HG03039 (cell line): ENCODE measurements at regions not wholly inside any gene's neighbourhood (a gene's known extent, or its start where the extent isn't known, plus 50 kb on each side); places are given as distances from the start of the nearest gene placed in this dataset.
"Not testable (repeated sequence)": the region's sequence is repeated elsewhere in the genome, so short reads cannot be mapped to it uniquely, and the experiment has no call there.

Experiments
- ATAC-seq: cut with Tn5 transposase; IDR thresholded peaks from one replicate; pipeline ENCODE4 v1.9.1; 2021; ENCODE audit warnings: mild to moderate bottlenecking, moderate library complexity; ENCODE audit not compliant: unreplicated experiment

DNA sequence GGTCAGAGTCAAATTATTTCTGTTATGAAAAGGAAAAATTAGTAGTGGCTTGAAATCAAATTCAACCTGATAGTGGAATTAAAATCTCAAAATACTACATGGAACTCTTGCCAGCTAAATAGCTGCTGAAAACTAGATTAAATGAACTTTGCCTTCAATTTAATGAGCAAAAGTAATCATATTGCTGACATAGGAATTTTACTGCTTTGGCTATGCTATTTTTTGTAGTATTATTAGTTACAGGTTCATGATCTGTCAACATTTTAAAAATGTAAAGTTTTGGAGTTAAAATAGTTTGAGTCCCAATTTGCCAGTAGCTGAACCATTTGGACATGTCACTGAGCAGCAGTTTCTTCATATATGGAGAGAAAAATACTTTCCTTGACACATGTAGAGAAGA is 81.4 kb downstream of the RERGL start:
- no peak for ATAC-seq

DNA sequence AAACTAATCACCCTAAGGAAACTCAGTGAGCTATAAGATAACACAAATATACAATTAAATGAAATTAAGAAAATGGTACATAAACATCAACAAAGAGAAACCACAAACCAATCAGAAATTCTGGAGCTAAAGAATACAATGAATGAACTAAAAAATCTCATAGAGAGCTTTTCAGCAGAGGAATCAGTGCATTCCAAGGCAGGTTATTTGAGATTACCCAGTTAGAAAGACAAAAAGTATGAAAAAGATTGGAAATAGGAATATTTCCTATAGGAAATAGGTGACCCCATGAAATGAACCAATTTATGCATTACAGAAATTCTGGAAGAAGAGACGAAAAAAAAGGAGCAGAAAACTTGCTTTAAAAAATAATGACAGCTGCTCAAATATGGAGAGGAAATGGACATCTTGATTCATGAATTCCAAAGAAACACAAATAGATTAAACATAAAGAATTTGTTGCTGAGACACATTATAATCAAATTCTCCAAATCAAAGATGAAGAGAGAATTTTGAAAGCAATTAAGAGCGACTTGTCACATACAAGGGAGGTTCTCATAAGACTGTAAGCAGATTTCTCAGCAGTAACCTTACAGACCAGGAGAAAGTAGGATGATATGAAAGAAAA is 90.7 kb downstream of the RERGL start:
- ATAC-seq, result no peak

DNA sequence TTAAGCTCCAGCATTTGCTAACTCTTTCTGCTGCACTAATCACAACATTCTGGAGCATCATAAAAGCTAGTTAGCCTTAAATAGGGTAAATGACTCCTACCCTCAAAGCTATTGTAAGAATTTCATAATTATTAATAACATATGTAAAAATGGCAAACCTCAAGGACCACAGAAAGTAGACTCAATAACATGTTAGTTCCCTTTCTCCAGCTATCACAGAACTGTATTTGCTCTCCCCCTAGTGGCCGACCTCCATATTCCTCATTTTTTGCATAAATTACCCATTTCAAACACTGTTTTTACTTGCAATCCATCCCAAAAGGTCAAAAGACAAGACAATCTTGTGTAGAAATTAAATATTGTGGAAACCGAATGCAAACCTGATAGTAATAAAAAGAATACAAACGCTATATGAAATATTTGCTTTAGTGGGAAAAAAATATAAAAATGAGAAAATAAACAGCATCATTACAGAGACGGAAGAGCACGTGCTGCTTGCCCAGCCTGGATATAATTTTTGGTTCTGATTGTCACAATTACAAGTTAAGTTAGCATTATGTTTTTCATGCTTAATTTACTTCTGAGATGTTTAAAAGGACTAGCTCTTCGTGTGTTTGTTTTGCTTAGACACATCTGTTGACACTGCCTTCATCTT is 97.9 kb downstream of the RERGL start:
- peak; percentile 87 for ATAC-seq

DNA sequence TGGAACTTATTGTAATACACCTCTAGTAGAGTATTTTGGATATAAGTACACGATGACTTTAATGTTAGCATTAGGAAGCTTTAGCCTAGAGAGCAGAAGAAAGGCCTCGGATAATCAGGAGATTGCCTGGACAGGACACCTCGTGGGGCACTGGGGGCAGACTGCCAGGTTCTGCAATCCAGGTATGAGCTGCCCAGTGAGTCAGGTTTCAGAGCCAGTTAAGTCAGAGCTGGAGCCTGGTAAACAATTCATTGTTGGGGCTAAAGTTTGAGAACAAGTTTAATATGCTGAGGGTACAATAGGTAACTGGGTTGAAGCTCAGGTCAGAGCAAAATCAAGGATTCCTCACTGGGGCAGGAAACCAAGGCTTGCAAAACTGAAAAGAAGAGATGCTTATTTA is 107.4 kb downstream of the RERGL start:
- ATAC-seq, result no peak

DNA sequence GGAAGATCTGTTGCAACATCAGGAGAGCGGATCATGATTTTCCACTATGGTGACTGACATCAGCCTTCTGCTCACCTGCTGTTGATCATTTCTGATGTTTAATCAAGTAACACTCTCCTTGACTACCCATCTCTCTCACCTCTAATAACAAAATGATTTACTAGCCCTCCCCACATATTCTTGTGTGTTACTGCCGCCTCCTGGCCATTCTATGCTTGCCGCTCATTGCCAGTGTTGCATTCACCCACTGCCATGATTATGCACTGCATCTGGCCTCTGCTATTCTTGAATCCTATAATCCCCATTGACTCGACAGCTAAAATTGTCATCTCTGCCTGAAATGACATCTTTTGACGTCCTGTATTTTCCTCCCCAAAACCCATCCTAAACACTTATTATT is 113.8 kb downstream of the RERGL start:
- no peak for ATAC-seq

DNA sequence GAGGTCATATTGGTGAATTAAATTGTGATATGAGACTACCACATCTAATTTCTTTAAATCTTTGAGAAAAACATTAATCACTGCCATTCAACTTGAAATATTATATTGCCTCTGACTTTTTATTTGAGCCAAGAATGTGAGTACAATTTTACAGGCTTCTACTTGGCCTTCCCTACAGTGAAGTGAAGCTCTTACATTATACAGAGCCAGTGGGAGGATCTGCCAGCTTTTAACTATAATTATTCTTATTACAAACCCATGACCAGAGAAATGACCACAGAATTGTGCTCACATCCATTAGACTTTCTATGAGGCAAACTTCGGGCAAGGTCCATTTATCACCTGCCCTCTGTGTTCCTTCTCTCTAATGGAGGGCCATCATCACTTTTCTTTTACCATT is 114.2 kb downstream of the RERGL start:
- ATAC-seq, result no peak

DNA sequence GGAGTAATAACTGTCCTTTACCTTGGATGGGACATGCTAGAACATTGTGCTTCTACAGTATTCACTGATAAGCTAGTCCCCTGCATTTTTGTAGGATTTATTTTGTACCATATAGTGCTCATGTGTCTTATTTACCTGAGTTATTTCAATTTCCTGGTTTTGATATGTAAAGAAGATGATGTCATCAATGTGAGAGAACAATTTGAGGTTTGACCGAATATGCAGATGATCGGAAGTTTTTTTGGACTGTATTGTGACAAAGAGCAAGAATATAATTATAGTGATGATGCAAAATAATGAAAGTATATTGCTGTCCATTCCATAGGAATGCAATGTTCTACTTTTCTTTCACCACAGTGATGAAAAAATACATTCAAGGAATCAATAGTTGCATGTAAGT is 114.8 kb downstream of the RERGL start:
- ATAC-seq, result no peak

DNA sequence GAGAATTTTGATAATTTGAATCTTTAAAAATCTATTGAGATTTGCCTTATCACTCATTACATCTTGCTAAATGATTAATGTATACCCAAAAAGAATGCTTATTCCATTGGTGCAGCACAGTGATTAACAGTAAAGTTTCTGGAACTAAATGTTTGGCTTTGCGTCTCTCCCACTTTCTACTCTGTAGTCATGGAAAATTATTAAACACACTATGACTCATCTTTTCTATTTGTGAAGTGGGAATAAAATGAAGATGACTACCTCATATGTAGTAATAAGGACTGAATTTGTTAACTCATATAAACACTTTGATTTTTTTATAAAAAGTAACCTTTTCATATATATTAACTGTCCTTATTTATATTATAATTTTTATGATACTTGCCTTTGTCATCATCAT is 118.1 kb downstream of the RERGL start:
- no peak for ATAC-seq

DNA sequence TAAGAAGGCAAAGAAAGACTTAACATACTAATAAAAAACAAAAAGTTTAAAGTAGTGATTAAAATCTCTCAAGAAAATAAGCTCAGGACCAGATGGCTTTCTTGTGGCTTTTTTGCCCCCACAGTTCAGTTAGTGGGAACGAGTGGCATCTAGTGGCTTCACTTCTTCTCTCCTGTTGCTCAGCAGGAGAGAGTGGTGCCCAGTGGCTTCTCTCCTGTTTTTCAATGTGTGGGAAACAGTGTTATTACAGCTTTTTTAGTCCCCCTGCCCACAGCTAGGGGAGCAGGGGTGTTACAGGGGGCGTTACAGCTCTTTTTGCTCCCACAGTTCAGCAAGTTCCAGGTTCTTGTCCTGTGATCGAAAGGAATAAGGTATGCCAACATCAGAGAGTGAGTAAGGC is 135.2 kb downstream of the RERGL start:
- ATAC-seq, result no peak

DNA sequence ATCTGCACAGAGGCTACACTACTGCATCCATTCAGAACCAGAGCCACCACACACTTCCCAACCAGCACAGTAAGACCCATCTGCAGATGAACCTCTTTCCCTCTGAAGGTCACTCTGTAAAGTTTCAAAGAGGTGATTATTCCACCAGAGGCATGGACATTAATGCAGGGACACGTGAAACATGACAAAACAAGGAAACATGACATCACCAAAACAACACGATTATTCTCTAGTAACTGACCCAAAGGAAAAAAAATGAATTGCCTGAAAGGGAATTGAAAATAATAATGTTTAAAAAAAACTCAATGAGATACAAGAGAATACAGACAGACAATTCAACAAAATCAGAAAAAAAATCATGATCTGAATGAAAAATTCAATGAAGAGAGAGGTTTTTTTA is 139.1 kb downstream of the RERGL start:
- ATAC-seq, result no peak

DNA sequence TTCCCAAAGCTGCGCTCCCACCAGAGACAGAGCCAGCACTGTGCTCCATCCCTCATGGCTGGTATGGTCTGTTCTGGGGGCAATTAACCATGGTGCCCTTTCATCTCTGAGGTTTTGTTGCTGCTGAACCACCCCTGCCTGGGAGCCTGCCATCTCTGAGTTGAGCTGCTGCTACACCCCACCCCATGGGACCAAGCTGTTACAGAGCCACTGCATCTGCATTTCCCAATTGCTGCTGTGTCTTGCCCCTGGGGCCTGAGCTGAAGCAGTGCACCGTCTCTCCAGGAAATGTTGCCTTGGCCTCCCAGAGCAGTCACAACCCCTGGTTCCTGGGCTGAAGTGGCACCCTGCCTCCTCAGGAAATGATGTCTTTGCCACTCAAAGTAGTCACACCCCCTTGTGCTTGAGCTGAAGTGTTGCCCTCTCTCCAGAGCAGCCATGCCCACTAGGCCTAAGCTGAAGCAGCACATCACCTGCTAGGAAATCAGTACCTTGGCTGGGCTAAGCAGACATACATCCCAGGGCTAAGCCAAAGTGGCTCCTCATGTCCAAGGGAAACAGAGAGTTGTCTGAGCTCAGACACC is 140.3 kb downstream of the RERGL start:
- no peak for ATAC-seq

DNA sequence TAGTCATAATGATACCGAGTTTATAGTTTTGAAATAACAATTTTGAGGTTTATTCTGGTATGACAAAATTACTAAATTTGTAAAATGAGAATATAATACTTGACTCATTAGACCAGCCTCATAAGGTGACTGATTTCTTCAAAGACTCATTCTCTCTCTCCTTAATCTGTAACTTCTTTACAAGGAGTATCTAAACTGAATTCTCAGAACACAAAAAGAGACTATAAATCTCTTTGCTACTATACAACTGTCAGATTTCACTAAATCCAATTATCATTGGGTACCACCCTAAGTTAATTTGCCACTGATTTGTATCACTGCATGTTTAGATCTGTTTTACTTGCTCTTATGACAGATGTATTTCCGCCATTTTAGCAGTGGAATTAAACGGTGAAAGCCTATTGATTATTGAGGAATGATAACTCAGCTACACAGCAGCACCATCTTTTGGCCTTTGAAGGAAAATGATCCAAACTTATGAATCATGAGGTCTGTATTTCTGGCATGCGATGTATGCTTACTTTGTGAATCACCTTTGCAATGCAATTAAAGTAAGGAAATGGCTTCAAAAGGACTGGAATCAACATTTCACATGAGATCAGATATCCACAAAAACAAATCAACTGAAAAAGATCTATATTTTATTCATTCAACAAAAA is 161.2 kb downstream of the RERGL start:
- no peak for ATAC-seq

DNA sequence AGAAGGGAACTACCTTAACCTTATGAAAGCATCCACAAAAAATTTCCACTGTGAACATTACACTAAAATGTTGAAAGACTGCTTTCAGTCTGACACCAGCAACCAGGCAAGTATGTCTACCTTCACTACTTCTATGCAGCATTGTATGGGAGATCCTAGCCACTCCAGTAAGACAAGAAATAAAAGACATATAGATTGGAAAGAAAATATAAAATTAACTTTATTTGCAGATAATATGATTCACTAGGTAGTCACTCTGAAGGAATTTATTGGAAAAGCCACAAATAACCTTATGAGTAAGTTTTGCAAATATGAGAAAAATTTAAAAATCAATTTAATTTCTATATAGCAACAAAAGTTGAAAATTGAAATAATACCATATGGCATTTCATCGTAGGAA is 172.0 kb downstream of the RERGL start:
- ATAC-seq, result no peak

DNA sequence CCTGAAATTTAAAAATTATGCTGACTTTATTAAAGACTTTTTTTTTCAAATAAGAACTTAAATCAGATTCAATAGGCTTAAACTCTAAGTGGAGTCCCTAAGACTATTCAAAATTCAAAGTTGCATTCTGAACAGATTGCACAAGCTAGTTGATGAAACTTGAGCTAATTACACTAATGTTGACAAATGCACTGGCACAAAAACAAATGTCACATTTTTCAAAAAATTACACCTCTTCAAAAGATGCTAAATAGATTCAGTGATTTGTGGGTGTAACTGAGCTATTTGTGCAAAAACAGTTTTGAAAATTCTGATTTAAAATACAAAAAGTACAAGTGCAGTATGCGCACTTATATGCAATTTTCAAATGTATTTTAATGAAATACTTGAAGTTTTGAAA is 205.4 kb downstream of the RERGL start:
- no peak for ATAC-seq

DNA sequence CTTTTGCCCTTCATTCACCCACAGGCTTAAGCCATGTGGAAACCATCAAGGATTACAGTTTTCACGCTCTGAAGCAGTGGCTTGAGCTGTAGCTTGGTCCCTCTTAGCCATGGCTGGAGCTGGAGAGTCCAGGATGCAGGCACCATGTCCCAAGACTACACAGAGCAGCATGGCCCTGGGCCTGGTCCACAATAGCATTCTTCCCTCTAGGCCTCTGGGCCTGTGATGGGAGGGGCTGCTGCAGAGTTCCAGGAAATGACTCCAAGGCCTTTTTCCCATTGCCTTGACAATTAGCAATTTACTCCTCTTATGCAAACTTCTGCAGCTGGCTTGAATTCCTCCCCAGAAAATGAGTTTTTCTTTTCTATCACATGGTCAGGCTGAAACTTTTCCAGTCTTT is 211.3 kb downstream of the RERGL start:
- ATAC-seq, result no peak

DNA sequence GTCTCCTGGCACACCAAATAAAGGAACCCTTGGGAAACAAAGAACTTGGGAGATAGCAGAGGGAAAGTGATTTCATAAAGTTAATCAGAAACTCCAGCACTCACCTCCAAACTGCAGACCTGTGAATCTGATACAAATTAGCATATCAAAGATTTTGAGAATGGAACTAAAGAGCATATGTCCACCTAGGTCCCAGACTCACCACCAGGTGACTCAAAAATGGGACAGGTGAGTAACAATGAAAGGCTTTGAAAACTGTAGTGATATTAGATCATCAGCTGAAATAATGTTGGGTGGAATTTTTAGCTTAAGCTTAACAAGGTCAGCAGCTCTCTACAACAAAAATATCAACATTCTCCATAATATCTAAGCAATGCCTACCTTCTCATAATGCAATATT is 214.8 kb downstream of the RERGL start:
- no peak for ATAC-seq

DNA sequence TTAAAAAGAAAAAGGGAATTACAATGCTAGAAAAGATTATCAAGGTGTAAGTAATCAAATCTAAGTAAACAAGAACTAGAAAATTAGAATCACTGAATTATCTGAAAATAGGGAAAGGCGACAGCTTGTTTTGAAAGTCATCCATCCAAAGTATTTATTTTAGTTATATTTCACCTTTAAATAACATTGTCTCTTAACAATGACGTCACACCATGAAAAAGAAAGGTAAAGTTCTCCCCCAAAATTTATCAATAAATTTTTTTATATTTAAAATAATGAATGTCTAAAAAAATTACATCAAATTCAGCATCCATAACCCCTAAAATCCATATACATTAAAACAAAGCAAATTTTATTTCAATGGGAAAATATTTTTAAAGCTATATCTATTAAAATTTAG is 223.2 kb downstream of the RERGL start:
- no peak for ATAC-seq

DNA sequence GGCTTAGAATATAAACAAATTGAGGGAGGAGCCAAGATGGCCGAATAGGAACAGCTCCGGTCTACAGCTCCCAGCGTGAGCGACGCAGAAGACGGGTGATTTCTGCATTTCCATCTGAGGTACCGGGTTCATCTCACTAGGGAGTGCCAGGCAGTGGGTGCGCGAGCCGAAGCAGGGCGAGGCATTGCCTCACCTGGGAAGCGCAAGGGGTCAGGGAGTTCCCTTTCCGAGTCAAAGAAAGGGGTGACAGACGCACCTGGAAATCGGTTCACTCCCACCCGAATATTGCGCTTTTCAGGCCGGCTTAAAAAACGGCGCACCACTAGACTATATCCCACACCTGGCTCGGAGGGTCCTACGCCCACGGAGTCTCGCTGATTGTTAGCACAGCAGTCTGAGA is 234.4 kb downstream of the RERGL start:
- not testable (repeated sequence) for ATAC-seq

DNA sequence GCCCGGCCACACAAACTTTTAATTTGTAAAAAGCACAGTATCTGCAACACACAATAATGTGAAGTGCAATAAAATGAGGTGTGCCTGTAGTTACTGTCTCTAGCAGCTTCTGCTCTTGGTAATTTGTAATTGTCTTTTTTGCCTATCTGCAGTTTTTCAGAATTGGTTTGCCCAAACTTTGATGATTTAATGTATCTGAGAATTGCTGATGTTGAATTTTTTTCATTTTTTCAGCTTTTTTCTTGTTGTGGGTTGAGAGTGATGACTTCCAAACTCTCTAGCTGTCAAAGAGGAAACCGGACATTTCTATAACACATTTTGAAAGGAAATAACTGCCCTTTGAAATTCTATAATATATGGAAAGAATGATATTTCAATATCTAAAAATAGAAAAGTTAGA is 236.9 kb downstream of the RERGL start:
- ATAC-seq, result no peak

DNA sequence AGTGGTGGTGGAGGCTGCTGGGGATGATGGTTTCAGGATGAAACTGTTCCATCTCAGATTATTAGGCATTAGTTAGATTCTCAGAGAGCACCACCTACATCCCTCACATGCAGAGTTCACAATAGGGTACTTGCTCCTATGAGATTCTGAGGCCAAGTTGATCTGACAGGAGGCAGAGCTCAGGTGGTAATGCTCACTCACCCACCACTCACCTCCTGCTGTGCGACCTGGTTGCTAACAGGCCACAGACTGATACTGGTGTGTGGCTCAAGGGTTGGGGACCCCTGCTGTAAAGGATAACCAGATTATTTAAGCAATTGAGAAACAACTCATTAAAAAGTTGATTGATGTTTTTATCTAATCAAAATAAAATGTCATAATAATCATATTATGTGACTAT is 248.5 kb downstream of the RERGL start:
- no peak for ATAC-seq

DNA sequence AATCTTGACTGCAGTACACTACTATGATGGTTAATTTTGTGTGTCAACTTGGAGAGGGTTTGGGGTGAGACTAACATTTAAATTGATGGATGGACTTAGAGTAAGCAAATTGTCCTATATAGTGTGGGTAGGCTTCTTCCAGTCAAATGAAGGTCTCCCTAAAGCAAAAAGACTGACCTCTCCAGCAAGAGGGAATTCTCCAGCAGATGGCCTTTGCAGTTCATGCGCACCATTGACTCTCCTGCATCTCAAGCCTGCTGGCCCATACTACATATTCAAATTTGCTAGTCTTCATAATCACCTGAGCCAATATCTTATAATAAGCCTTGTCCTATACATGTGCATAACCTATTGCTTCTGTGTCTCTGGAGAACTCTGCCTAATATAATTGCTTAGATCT is 260.2 kb downstream of the RERGL start:
- no peak for ATAC-seq

DNA sequence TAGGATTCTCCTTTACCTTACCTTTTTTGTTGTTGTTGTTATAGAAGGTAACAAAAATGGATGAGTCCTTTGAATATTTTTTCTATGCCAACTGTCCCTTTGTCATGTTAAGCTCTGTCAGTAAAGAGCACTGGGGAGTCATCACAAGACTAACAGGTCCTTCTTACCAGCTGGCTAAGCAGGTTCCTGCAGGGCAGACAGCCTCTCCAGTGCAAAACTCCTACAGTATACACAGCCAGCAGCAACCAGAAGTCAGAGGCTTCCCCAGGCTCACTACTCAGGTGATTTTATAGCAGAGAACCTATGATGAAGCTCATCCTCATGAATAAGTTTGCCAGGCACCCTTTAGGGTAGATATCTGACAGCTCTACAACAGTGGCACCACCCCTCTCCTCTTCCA is 271.1 kb downstream of the RERGL start:
- no peak for ATAC-seq
